ENCODE measurements at regions not wholly inside any gene's neighbourhood (a gene's known extent, or its start where the extent isn't known, plus 50 kb on each side); places are given as distances from the start of the nearest gene placed in this dataset.
"Not testable (repeated sequence)": the region's sequence is repeated elsewhere in the genome, so short reads cannot be mapped to it uniquely, and the experiment has no call there.

DNA sequence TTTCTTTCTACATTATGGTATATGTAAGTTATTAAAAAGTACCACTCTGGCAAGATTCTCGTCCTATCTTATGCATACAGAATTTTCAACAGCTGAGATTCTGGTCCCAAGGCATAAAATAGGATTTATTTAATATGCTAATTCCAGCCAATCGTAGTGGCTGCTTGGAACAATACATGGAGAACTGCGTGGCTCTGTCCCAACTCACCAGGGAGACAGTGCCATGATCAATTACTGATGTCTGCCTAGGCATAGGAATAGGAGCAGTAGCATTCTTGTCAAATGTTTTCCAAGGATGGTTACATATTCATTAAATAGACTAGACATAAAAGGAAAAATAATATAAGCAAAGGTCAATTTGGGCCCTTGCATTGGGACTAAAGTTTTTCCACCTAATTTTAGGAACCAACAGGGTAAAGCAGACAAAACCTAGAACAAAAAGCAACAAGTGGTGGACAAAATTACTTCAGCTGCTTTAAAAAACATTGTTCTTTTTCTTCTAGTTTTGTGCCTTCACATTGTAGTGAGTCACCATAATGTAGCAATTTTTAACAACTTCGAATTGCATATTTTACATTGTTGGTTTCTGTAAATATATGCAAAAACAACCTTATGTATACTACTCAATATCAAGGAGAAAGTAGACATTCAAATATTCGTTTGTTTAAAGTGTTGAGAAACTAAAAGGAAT lies 232.8 kb upstream of the ATP5MC3 start:
- Histone ChIP-seq H3K36me3 (ENCODE audit: control insufficient read depth in 1 of 2, insufficient read depth in 2 of 2, low read length in 2 of 2) (no peaks in the 10 kb centered on the region), H3K4me2 (ENCODE audit: low read length) (no peak overlapping the region), H3K9me2 (ENCODE audit: insufficient read depth) (no peaks in the 10 kb centered on the region), H3K79me2 (ENCODE audit: insufficient read depth, low read length) (no peaks in the 10 kb centered on the region), H3K9me3 (ENCODE audit: control insufficient read depth in 1 of 2, insufficient read depth in 1 of 2, low read depth in 1 of 2, low read length in 2 of 2) (no peaks in the 10 kb centered on the region), H3K27me3 (ENCODE audit: insufficient read depth, low read length) (no peaks in the 10 kb centered on the region), H3K9ac (ENCODE audit: low read length) (no peak overlapping the region), H3K4me1 (ENCODE audit: control insufficient read depth in 1 of 2, insufficient read depth in 2 of 2, low read length in 2 of 2) (no peaks in the 10 kb centered on the region), H3K27ac (ENCODE audit: low read depth, low read length) (no peak overlapping the region), H4K20me1 (ENCODE audit: insufficient read depth) (no peaks in the 10 kb centered on the region), H3K4me3 (replicated peaks in 1 of 2; ENCODE audit: low read depth in 1 of 2, low read length in 2 of 2) (no peak overlapping the region), H2AFZ (ENCODE audit: low read depth, low read length, poor library complexity, severe bottlenecking) (no peak overlapping the region)
- TF ChIP-seq REST (IDR thresholded peaks at IDR 0.05; ENCODE audit: low read depth) = no peak
- no peak for TF ChIP-seq EGR1 (IDR thresholded peaks at IDR 0.05; ENCODE audit: low read depth)
- no peak for TF ChIP-seq EZH2phosphoT487 (IDR thresholded peaks at IDR 0.05; ENCODE audit: borderline replicate concordance)
- no peak for TF ChIP-seq SP1 (IDR thresholded peaks at IDR 0.05; ENCODE audit: low read depth)
- no peak for TF ChIP-seq EZH2 (IDR thresholded peaks at IDR 0.05)
- no peak for TF ChIP-seq SIN3A (IDR thresholded peaks at IDR 0.05; ENCODE audit: low read depth)
- no peak for TF ChIP-seq CEBPB (IDR thresholded peaks at IDR 0.05; ENCODE audit: low read depth)
- no peak for TF ChIP-seq FOSL1 (IDR thresholded peaks at IDR 0.05; ENCODE audit: low read depth)
- no peak for TF ChIP-seq SRF (IDR thresholded peaks at IDR 0.05; ENCODE audit: low read depth)
- no peak for TF ChIP-seq TCF7L2 (IDR thresholded peaks at IDR 0.05; ENCODE audit: borderline replicate concordance, extremely low read depth, insufficient read depth, insufficient read length)
- no peak for TF ChIP-seq ELF1 (IDR thresholded peaks at IDR 0.05; ENCODE audit: borderline replicate concordance, low read depth)
- no peak for TF ChIP-seq CBX3 (IDR thresholded peaks at IDR 0.05; ENCODE audit: low read depth)
- no peak for TF ChIP-seq RAD21 (IDR thresholded peaks at IDR 0.05; ENCODE audit: low read depth)
- TF ChIP-seq, protein P1, sequence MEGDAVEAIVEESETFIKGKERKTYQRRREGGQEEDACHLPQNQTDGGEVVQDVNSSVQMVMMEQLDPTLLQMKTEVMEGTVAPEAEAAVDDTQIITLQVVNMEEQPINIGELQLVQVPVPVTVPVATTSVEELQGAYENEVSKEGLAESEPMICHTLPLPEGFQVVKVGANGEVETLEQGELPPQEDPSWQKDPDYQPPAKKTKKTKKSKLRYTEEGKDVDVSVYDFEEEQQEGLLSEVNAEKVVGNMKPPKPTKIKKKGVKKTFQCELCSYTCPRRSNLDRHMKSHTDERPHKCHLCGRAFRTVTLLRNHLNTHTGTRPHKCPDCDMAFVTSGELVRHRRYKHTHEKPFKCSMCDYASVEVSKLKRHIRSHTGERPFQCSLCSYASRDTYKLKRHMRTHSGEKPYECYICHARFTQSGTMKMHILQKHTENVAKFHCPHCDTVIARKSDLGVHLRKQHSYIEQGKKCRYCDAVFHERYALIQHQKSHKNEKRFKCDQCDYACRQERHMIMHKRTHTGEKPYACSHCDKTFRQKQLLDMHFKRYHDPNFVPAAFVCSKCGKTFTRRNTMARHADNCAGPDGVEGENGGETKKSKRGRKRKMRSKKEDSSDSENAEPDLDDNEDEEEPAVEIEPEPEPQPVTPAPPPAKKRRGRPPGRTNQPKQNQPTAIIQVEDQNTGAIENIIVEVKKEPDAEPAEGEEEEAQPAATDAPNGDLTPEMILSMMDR (IDR thresholded peaks at IDR 0.05 in 2 of 3, conservative IDR thresholded peaks at IDR 0.05 in 1 of 3; ENCODE audit: borderline replicate concordance in 1 of 3, insufficient read depth in 1 of 3, low read depth in 2 of 3, low read length in 2 of 3) = no peak
- TF ChIP-seq, protein P2, sequence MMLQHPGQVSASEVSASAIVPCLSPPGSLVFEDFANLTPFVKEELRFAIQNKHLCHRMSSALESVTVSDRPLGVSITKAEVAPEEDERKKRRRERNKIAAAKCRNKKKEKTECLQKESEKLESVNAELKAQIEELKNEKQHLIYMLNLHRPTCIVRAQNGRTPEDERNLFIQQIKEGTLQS (IDR thresholded peaks at IDR 0.05) = no peak
- TF ChIP-seq ZFX (IDR thresholded peaks at IDR 0.05) = no peak
- no peak for DNase-seq (ENCODE audit: low read depth, low spot score)
- no TSS peak for BruUV-seq (replicated peaks)
- POLR2A ChIA-PET = no interaction called here
- intact Hi-C loops (cut with micrococcal nuclease) = loop anchor here (2.0 kb wide), 1 partner anchor 682 kb away; no protein-coding TSS in a partner anchor
- RAD21 ChIA-PET (ENCODE audit: low non-redundant PET in 1 of 2, low total read pairs in 2 of 2, uncharacterized antibody in 2 of 2, unreplicated experiment in 2 of 2) = no interaction called here
- ATAC-seq = peak; percentile 20; the same call in 1 of the 2 replicates
- CTCF ChIA-PET = no interaction called here

DNA sequence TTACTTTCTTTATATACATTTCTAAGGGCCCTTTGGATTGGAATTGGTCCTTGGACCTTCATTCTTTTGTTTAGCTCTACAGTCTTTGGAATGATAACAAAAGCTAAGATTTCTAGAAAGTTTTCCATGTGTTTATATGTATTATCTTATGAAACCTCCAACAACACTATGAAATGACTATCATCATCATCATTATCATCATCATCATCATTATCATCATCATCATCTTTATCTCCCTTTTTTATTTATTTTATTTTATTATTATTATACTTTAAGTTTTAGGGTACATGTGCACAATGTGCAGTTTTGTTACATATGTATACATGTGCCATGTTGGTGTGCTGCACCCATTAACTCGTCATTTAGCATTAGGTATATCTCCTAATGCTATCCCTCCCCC lies 229.4 kb upstream of the ATP5MC3 start:
- RAD21 ChIA-PET (ENCODE audit: low non-redundant PET in 1 of 2, low total read pairs in 2 of 2, uncharacterized antibody in 2 of 2, unreplicated experiment in 2 of 2); H3K27ac ChIP-seq (ENCODE audit: low read depth, low read length); DNase-seq (ENCODE audit: low read depth, low spot score); H4K20me1 ChIP-seq (ENCODE audit: insufficient read depth); ATAC-seq; BruUV-seq (replicated peaks); H3K9ac ChIP-seq (ENCODE audit: low read length); H2AFZ ChIP-seq (ENCODE audit: low read depth, low read length, poor library complexity, severe bottlenecking); CTCF ChIA-PET; H3K9me2 ChIP-seq (ENCODE audit: insufficient read depth); H3K27me3 ChIP-seq (ENCODE audit: insufficient read depth, low read length); H3K9me3 ChIP-seq (ENCODE audit: control insufficient read depth in 1 of 2, insufficient read depth in 1 of 2, low read depth in 1 of 2, low read length in 2 of 2); H3K36me3 ChIP-seq (ENCODE audit: control insufficient read depth in 1 of 2, insufficient read depth in 2 of 2, low read length in 2 of 2); H3K4me3 ChIP-seq (replicated peaks in 1 of 2; ENCODE audit: low read depth in 1 of 2, low read length in 2 of 2); H3K4me1 ChIP-seq (ENCODE audit: control insufficient read depth in 1 of 2, insufficient read depth in 2 of 2, low read length in 2 of 2); H3K4me2 ChIP-seq (ENCODE audit: low read length); POLR2A ChIA-PET; H3K79me2 ChIP-seq (ENCODE audit: insufficient read depth, low read length); intact Hi-C loops (cut with micrococcal nuclease): not testable (repeated sequence)
